ENCODE measurements at regions not wholly inside any gene's neighbourhood (a gene's known extent, or its start where the extent isn't known, plus 50 kb on each side); places are given as distances from the start of the nearest gene placed in this dataset.

DNA sequence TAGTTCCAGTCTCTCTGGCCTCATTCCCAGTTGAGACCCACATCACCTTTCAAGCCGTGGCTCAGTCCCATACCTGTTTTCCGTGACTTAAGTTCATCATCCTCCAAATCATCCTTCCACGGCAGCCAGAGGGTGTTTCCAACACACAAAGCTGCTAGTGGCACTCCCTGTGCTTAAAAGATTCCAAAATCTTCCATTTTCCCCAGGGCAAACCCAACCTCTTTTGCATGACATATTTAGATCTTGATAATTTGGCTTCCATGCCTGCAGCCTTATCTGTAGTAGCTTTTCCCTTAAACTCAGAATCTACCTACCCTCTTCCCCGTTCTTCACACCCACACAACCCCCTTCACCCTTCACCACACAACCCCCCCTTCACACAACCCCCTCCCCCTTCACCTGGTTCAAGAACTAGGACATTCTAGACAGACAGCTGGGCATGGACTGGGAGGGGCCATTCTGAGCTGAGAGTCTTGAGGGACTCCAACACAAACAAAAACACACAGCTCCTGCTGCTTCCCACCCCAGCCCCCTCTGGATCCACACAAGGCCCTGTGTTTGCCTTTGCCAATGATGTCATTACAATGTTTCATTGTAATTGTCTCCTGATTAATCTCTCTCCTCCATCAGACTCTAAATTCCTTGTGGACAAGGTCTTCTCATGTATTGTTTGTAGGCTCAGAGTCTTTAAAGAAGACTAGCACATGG is 268.2 kb downstream of the SH3GL2 start:
- H3K4me3 Mint-ChIP-seq: no peak overlapping the region
- no peaks in the 10 kb centered on the region for H3K4me1 Mint-ChIP-seq
- no peak overlapping the region for H3K27ac Mint-ChIP-seq
- H3K27me3 Mint-ChIP-seq: no peaks in the 10 kb centered on the region
- peaks cover 3% of the 10 kb centered on the region for H3K36me3 Mint-ChIP-seq
- peaks cover 4 to 10% (median 9%) of the 10 kb centered on the region in 3 donors for H3K9me3 Mint-ChIP-seq

DNA sequence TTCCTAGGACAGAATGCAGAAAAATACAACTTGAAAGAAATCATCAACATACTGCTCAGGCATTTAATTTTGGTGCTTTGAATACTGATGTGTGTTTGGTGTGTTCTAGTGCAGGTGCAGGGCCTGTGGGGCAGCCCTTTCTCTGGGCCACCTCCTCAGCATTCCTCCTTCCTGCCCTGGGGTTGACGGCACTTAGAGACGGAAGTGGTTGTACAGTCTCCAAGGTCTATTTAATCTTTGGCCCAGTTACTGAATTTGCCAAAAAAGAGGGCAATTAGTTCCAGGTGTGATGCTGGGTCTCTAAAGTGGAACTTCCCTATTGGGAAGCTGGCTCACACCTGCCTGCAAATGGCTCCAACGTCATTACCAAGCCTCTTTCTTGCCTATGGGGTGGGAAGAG is 269.0 kb downstream of the SH3GL2 start:
- Mint-ChIP-seq H3K4me3 (no peak overlapping the region), H3K36me3 (peaks cover 3% of the 10 kb centered on the region), H3K27ac (no peak overlapping the region), H3K27me3 (no peaks in the 10 kb centered on the region), H3K4me1 (no peaks in the 10 kb centered on the region), H3K9me3 (peaks cover 4 to 10% (median 9%) of the 10 kb centered on the region in 3 donors)

- Mint-ChIP-seq H3K27me3 (no peaks in the 10 kb centered on the region), H3K4me1 (no peaks in the 10 kb centered on the region), H3K4me3 (no peak overlapping the region), H3K27ac (peak overlapping the region in 1 of 3 donors; percentile 48), H3K9me3 (peaks cover 0 to 4% (median 3%) of the 10 kb centered on the region in 3 donors), H3K36me3 (no peaks in the 10 kb centered on the region)
Measured at GRCh38 chr9:17852108-17852507, 273.2 kb downstream of the SH3GL2 start.

DNA sequence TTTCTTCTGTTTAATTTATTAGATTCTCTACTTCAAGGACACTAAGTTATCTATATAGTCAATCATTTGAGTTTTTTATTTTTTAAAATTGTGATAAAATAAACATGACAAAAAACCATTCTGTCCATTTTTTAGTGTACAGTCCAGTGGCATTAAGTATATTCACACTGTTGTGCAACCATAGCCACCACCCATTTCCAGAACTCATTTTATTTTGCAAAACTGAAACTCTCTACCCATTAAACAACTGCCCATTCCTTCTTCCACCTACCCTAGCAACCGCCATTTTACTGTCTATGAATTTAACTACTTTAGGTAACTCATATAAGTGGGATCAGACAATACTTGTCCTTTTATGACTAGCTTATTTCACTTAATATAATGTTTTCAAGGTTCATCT is 275.6 kb downstream of the SH3GL2 start:
- H3K4me3 Mint-ChIP-seq: no peak overlapping the region
- peaks cover 0 to 1% (median 0%) of the 10 kb centered on the region in 3 donors for H3K9me3 Mint-ChIP-seq
- no peaks in the 10 kb centered on the region for H3K36me3 Mint-ChIP-seq
- H3K4me1 Mint-ChIP-seq: no peaks in the 10 kb centered on the region
- H3K27ac Mint-ChIP-seq: no peak overlapping the region
- H3K27me3 Mint-ChIP-seq: no peaks in the 10 kb centered on the region

DNA sequence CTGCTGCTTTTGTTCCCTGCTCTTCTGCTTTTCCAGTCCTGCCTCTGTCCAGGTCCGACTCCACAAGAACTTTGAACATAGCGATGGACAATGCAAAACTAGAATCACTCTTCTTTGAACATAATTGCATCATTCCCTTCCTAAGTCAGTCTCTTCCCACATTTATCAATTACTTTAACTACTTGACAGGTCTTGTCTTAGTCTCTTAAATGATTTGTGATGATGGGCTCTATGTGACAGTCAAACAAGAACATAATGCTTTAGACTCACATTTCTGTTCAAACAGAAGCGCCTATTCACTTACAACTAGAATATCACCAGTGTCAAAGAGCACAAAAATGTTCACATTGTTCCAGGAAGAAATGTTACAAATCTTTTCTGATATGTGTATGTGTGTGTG is 278.1 kb downstream of the SH3GL2 start:
- H3K36me3 Mint-ChIP-seq: no peaks in the 10 kb centered on the region
- no peaks in the 10 kb centered on the region for H3K4me1 Mint-ChIP-seq
- H3K9me3 Mint-ChIP-seq: peaks cover 0 to 2% (median 1%) of the 10 kb centered on the region in 3 donors
- no peak overlapping the region for H3K27ac Mint-ChIP-seq
- no peaks in the 10 kb centered on the region for H3K27me3 Mint-ChIP-seq
- H3K4me3 Mint-ChIP-seq: no peak overlapping the region

DNA sequence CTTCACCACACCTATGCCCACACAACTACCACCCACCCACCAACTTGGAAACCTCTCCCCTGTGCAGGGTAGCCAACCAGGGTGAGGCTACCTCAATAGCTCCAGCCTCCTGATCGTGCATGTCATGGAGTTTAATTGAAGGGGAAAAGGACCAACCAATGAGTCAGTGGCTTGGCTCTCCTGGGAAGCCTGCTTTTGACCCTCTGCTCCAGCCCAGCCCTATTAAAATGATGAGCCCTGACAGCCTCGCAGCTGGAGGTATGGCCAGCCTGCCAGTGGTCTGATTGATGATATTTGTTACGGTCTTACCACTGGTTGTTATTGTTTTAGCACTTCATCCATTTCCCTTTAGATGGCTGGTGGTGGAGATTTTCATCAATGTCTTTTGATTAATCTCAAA is 280.4 kb downstream of the SH3GL2 start:
- Mint-ChIP-seq H3K27me3 (no peaks in the 10 kb centered on the region), H3K36me3 (no peaks in the 10 kb centered on the region), H3K4me1 (no peaks in the 10 kb centered on the region), H3K4me3 (no peak overlapping the region), H3K9me3 (peaks cover 0 to 2% (median 1%) of the 10 kb centered on the region in 3 donors), H3K27ac (no peak overlapping the region)

- no peaks in the 10 kb centered on the region for H3K36me3 Mint-ChIP-seq
- no peaks in the 10 kb centered on the region for H3K27me3 Mint-ChIP-seq
- H3K9me3 Mint-ChIP-seq: peaks cover 0 to 2% (median 1%) of the 10 kb centered on the region in 3 donors
- no peak overlapping the region for H3K27ac Mint-ChIP-seq
- H3K4me3 Mint-ChIP-seq: no peak overlapping the region
- no peaks in the 10 kb centered on the region for H3K4me1 Mint-ChIP-seq
Measured at GRCh38 chr9:17859987-17860386, 281.1 kb downstream of the SH3GL2 start.

- no peaks in the 10 kb centered on the region for H3K4me1 Mint-ChIP-seq
- H3K9me3 Mint-ChIP-seq: peaks cover 0 to 2% (median 1%) of the 10 kb centered on the region in 3 donors
- H3K36me3 Mint-ChIP-seq: no peaks in the 10 kb centered on the region
- H3K27me3 Mint-ChIP-seq: no peaks in the 10 kb centered on the region
- H3K4me3 Mint-ChIP-seq: no peak overlapping the region
- H3K27ac Mint-ChIP-seq: no peak overlapping the region
Measured at GRCh38 chr9:17862101-17862500, 283.2 kb downstream of the SH3GL2 start.

- Mint-ChIP-seq H3K9me3 (peaks cover 0 to 2% (median 1%) of the 10 kb centered on the region in 3 donors), H3K27ac (no peak overlapping the region), H3K4me3 (no peak overlapping the region), H3K36me3 (no peaks in the 10 kb centered on the region), H3K4me1 (no peaks in the 10 kb centered on the region), H3K27me3 (no peaks in the 10 kb centered on the region)
Measured at GRCh38 chr9:17862629-17863028, 283.8 kb downstream of the SH3GL2 start.

- Mint-ChIP-seq H3K27ac (no peak overlapping the region), H3K4me1 (no peaks in the 10 kb centered on the region), H3K36me3 (no peaks in the 10 kb centered on the region), H3K27me3 (no peaks in the 10 kb centered on the region), H3K9me3 (peaks cover 0 to 2% (median 1%) of the 10 kb centered on the region in 3 donors), H3K4me3 (no peak overlapping the region)
Measured at GRCh38 chr9:17863213-17863883, 284.5 kb downstream of the SH3GL2 start.

- Mint-ChIP-seq H3K27me3 (no peaks in the 10 kb centered on the region), H3K4me1 (no peaks in the 10 kb centered on the region), H3K4me3 (no peak overlapping the region), H3K9me3 (peaks cover 0 to 2% (median 0%) of the 10 kb centered on the region in 3 donors), H3K27ac (no peak overlapping the region), H3K36me3 (no peaks in the 10 kb centered on the region)
Measured at GRCh38 chr9:17863924-17864323, 285.1 kb downstream of the SH3GL2 start.

- H3K36me3 Mint-ChIP-seq: no peaks in the 10 kb centered on the region
- no peaks in the 10 kb centered on the region for H3K27me3 Mint-ChIP-seq
- no peak overlapping the region for H3K27ac Mint-ChIP-seq
- H3K9me3 Mint-ChIP-seq: peaks cover 0 to 4% (median 0%) of the 10 kb centered on the region in 3 donors
- H3K4me1 Mint-ChIP-seq: no peaks in the 10 kb centered on the region
- H3K4me3 Mint-ChIP-seq: no peak overlapping the region
Measured at GRCh38 chr9:17864951-17865350, 286.1 kb downstream of the SH3GL2 start.

DNA sequence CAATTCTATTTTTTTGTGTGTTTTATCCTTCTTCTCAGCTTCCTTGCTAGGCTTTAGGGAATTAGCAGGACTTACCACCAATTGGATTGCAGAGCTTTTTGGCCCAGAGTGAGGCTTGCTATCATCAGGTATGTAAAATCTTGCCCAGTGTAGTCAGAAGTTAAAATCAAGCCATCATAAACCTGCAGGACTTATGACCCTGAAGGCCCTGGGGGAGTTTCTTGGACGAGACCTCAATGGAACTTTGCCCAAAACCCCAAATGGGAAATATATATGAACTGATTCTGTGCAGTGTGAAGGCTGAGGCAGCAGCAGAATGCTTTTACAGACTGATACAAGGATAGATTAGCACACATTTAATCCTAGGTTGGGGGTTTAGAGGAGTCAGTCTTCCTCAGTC is 287.0 kb downstream of the SH3GL2 start:
- H3K9me3 Mint-ChIP-seq: peaks cover 0 to 4% (median 0%) of the 10 kb centered on the region in 3 donors
- no peaks in the 10 kb centered on the region for H3K36me3 Mint-ChIP-seq
- no peak overlapping the region for H3K27ac Mint-ChIP-seq
- no peaks in the 10 kb centered on the region for H3K27me3 Mint-ChIP-seq
- no peaks in the 10 kb centered on the region for H3K4me1 Mint-ChIP-seq
- no peak overlapping the region for H3K4me3 Mint-ChIP-seq

DNA sequence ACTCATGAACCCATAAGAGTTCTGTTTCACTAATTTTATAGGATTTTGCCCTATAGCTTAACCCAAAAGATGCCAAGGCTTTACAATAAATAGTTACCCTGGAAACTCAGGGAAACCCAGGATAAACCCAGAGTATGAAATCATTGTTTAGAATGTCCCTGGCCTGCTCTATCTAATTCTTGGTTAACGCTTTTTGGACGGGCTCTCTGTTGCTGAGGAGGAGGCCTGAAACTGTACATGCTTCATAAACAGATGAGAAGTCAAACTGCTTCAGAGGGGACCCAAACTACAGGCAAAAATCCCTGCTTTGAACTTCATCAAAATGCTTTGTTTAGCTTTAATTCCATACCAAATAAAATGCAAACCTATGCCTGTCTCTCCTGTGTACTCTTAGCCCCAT is 291.9 kb downstream of the SH3GL2 start:
- peaks cover 0 to 2% (median 0%) of the 10 kb centered on the region in 3 donors for H3K9me3 Mint-ChIP-seq
- no peaks in the 10 kb centered on the region for H3K36me3 Mint-ChIP-seq
- no peak overlapping the region for H3K27ac Mint-ChIP-seq
- no peaks in the 10 kb centered on the region for H3K4me1 Mint-ChIP-seq
- H3K27me3 Mint-ChIP-seq: no peaks in the 10 kb centered on the region
- no peak overlapping the region for H3K4me3 Mint-ChIP-seq

DNA sequence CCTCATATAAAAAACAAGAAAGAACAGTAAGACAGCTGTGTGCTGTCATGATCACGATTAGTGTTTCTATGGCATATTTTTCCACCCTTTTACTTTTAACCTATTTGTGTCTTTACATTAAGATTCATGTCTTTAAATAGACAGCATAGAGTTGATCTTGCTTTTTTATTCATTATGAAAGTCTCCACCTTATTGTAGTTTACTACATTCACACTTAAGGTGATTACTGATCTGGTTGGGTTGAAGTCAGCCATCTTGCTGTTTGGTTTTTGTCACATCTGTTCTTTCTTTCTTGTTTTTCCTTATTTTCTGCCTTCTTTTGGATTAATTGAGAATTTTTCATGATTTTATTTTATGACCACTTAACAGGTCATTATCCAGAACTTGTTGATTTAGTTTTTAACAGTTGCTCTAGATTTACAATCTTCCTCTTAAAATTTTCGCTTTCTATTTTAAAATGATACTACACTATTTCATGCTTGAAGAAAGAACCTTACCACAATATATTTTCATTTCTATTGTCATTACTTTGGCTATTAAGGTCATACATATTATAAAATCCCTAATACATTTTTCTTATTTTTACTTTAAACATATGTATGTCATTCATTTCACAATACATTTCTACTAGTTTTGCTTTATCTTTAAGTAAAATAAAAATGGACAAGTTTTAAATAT is 292.5 kb downstream of the SH3GL2 start:
- Mint-ChIP-seq H3K4me3 (no peak overlapping the region), H3K27me3 (no peaks in the 10 kb centered on the region), H3K4me1 (no peaks in the 10 kb centered on the region), H3K9me3 (peaks cover 0 to 4% (median 2%) of the 10 kb centered on the region in 3 donors), H3K36me3 (no peaks in the 10 kb centered on the region), H3K27ac (no peak overlapping the region)

All from IgD-negative memory B cell (primary cell).